Neural progenitor cell (in vitro differentiated cells): ENCODE measurements at regions not wholly inside any gene's neighbourhood (a gene's known extent, or its start where the extent isn't known, plus 50 kb on each side); places are given as distances from the start of the nearest gene placed in this dataset.

ENCODE experiments used
- DNase-seq: peaks from one replicate; pipeline ENCODE4 v3.0.0-alpha.2; 2016; ENCODE audit warnings: low spot score
- H2AFZ ChIP-seq: fragments of 200-600 bp; sonication (generic); replicated peaks from 2 replicates; pipeline ENCODE4 v1.6.1; 2016; ENCODE audit warnings: antibody characterized with exemption
- H3F3A ChIP-seq: fragments of 200-600 bp; sonication (generic); 2 replicates; pipeline ENCODE4 v1.6.1; 2016; ENCODE audit warnings: antibody characterized with exemption, low read depth
- H3K27ac ChIP-seq: fragments of 200-600 bp; sonication (generic); 2 replicates; pipeline ENCODE4 v1.5.1; 2016; ENCODE audit warnings: mild to moderate bottlenecking
- H3K27me3 ChIP-seq: fragments of 200-600 bp; sonication (generic); 2 replicates; pipeline ENCODE4 v1.6.1; 2016; ENCODE audit warnings: mild to moderate bottlenecking, moderate library complexity
- H3K36me3 ChIP-seq: fragments of 200-600 bp; sonication (generic); 2 replicates; pipeline ENCODE4 v1.5.1; 2016
- H3K4me1 ChIP-seq: fragments of 200-600 bp; sonication (generic); 2 replicates; pipeline ENCODE4 v1.6.1; 2016; ENCODE audit warnings: mixed run types
- H3K4me2 ChIP-seq: fragments of 200-600 bp; sonication (generic); 2 replicates; pipeline ENCODE4 v1.6.1; 2016
- H3K4me3 ChIP-seq: fragments of 200-600 bp; sonication (generic); 2 replicates; pipeline ENCODE4 v1.5.1; 2016
- H3K79me2 ChIP-seq: fragments of 200-600 bp; sonication (generic); 2 replicates; pipeline ENCODE4 v1.6.1; 2016; ENCODE audit warnings: low read depth
- H3K9ac ChIP-seq: fragments of 200-600 bp; sonication (generic); 2 replicates; pipeline ENCODE4 v1.6.1; 2016
- H3K9me3 ChIP-seq: fragments of 200-600 bp; sonication (generic); 2 replicates; pipeline ENCODE4 v1.5.1; 2016; ENCODE audit warnings: low read depth
- H4K20me1 ChIP-seq: fragments of 200-600 bp; sonication (generic); 2 replicates; pipeline ENCODE4 v1.6.1; 2016; ENCODE audit warnings: low read depth
- H3K27ac Mint-ChIP-seq: 3 replicates; pipeline ENCODE4 v1.8.0; 2021; ENCODE audit warnings: mixed read lengths
- H3K27me3 Mint-ChIP-seq: 2 replicates; pipeline ENCODE4 v1.8.0; 2022; ENCODE audit warnings: low read depth, mild to moderate bottlenecking, inconsistent platforms, moderate library complexity, mixed read lengths; ENCODE audit not compliant: insufficient read depth
- H3K36me3 Mint-ChIP-seq: 3 replicates; pipeline ENCODE4 v1.8.0; 2021; ENCODE audit warnings: mixed read lengths
- H3K4me1 Mint-ChIP-seq: 3 replicates; pipeline ENCODE4 v1.8.0; 2021; ENCODE audit warnings: mixed read lengths
- H3K4me3 Mint-ChIP-seq: 3 replicates; pipeline ENCODE4 v1.8.0; 2021; ENCODE audit warnings: mild to moderate bottlenecking, moderate library complexity, mixed read lengths
- H3K9me3 Mint-ChIP-seq: 3 replicates; pipeline ENCODE4 v1.8.0; 2020; ENCODE audit warnings: mixed read lengths
- CTCF ChIP-seq: fragments of 200-600 bp; sonication (generic); IDR thresholded peaks from 2 replicates; pipeline ENCODE4 v1.5.1; 2017; ENCODE audit warnings: antibody characterized with exemption, mild to moderate bottlenecking
- EZH2 ChIP-seq: fragments of 200-600 bp; sonication (generic); IDR thresholded peaks from 2 replicates; pipeline ENCODE4 v1.6.1; 2017; ENCODE audit warnings: antibody characterized with exemption, mild to moderate bottlenecking, moderate library complexity
- EZH2phosphoT487 ChIP-seq: fragments of 200-600 bp; sonication (generic); IDR thresholded peaks from 2 replicates; pipeline ENCODE4 v1.6.1; 2017; ENCODE audit warnings: antibody characterized with exemption

- Histone ChIP-seq H3K4me1 (peaks cover 17% of the 10 kb centered on the region), H3F3A (peaks cover 5% of the 10 kb centered on the region), H2AFZ (no peak overlapping the region), H3K79me2 (no peaks in the 10 kb centered on the region), H3K4me3 (no peak overlapping the region), H4K20me1 (no peaks in the 10 kb centered on the region), H3K27ac (no peak overlapping the region), H3K36me3 (no peaks in the 10 kb centered on the region), H3K9ac (no peak overlapping the region), H3K27me3 (no peaks in the 10 kb centered on the region), H3K4me2 (no peak overlapping the region), H3K9me3 (no peaks in the 10 kb centered on the region)
- Mint-ChIP-seq H3K4me1 (peaks cover 2% of the 10 kb centered on the region), H3K4me3 (no peak overlapping the region), H3K36me3 (no peaks in the 10 kb centered on the region), H3K9me3 (no peaks in the 10 kb centered on the region), H3K27me3 (no peaks in the 10 kb centered on the region), H3K27ac (no peak overlapping the region)
- DNase-seq: no peak
- no peak for TF ChIP-seq EZH2
- TF ChIP-seq EZH2phosphoT487: no peak
- no peak for TF ChIP-seq CTCF
These were observed 442.7 kb downstream of the RAPGEF2 start for GRCh38 chr4:159545556-159545955.

- no peak for DNase-seq
- no peaks in the 10 kb centered on the region for H3K9me3 ChIP-seq
- H3K27me3 ChIP-seq: no peaks in the 10 kb centered on the region
- no peaks in the 10 kb centered on the region for H4K20me1 ChIP-seq
- H3F3A ChIP-seq: no peaks in the 10 kb centered on the region
- Mint-ChIP-seq H3K9me3 (no peaks in the 10 kb centered on the region), H3K27me3 (no peaks in the 10 kb centered on the region), H3K36me3 (no peaks in the 10 kb centered on the region), H3K4me1 (no peaks in the 10 kb centered on the region), H3K27ac (no peak overlapping the region), H3K4me3 (no peak overlapping the region)
- no peak for TF ChIP-seq EZH2
- no peak for TF ChIP-seq EZH2phosphoT487
- no peak for TF ChIP-seq CTCF
- H3K27ac ChIP-seq: no peak overlapping the region
- H3K4me1 ChIP-seq: no peaks in the 10 kb centered on the region
- H3K4me2 ChIP-seq: no peak overlapping the region
- no peaks in the 10 kb centered on the region for H3K79me2 ChIP-seq
- H3K9ac ChIP-seq: no peak overlapping the region
- no peak overlapping the region for H3K4me3 ChIP-seq
- no peaks in the 10 kb centered on the region for H3K36me3 ChIP-seq
- no peak overlapping the region for H2AFZ ChIP-seq
These were observed 444.9 kb downstream of the RAPGEF2 start for GRCh38 chr4:159547645-159548308.

GRCh38 chr4:159549098-159549518 lies 446.2 kb downstream of the RAPGEF2 start:
- no peak for TF ChIP-seq EZH2phosphoT487
- no peak for TF ChIP-seq EZH2
- no peak for TF ChIP-seq CTCF
- Mint-ChIP-seq H3K4me1 (no peaks in the 10 kb centered on the region), H3K27ac (no peak overlapping the region), H3K9me3 (no peaks in the 10 kb centered on the region), H3K4me3 (no peak overlapping the region), H3K36me3 (no peaks in the 10 kb centered on the region), H3K27me3 (no peaks in the 10 kb centered on the region)
- Histone ChIP-seq H3F3A (no peaks in the 10 kb centered on the region), H3K27ac (no peak overlapping the region), H3K4me1 (no peaks in the 10 kb centered on the region), H4K20me1 (no peaks in the 10 kb centered on the region), H3K9ac (no peak overlapping the region), H3K79me2 (no peaks in the 10 kb centered on the region), H2AFZ (no peak overlapping the region), H3K36me3 (no peaks in the 10 kb centered on the region), H3K9me3 (no peaks in the 10 kb centered on the region), H3K4me2 (no peak overlapping the region), H3K4me3 (no peak overlapping the region), H3K27me3 (no peaks in the 10 kb centered on the region)
- DNase-seq: no peak
